Neural cell (in vitro differentiated cells): ENCODE measurements at regions not wholly inside any gene's neighbourhood (a gene's known extent, or its start where the extent isn't known, plus 50 kb on each side); places are given as distances from the start of the nearest gene placed in this dataset.

Experiments
- H2AFZ ChIP-seq: fragments of 200-600, 300-800 bp; sonication (generic), shearing (Covaris generic); 2 replicates; pipeline ENCODE4 v1.6.0; 2014; ENCODE audit warnings: low read depth, mild to moderate bottlenecking, antibody characterized with exemption, low read length, moderate library complexity
- H3F3A ChIP-seq: fragments of 200-600 bp; shearing (Covaris generic); 2 replicates; pipeline ENCODE4 v1.6.1; 2016; ENCODE audit warnings: mild to moderate bottlenecking, moderate library complexity, mixed read lengths, antibody characterized with exemption, low read length; ENCODE audit not compliant: insufficient read depth, poor library complexity, severe bottlenecking
- H3K27ac ChIP-seq: fragments of 200-600, 300-800 bp; sonication (generic), shearing (Covaris generic); 2 replicates; pipeline ENCODE4 v1.5.1; 2014; ENCODE audit warnings: mild to moderate bottlenecking, low read length, moderate library complexity
- H3K27me3 ChIP-seq: fragments of 300-800, 200-600 bp; sonication (generic), shearing (Covaris generic); 2 replicates; pipeline ENCODE4 v1.6.0; 2014; ENCODE audit warnings: mild to moderate bottlenecking, low read depth, low read length, moderate library complexity; ENCODE audit not compliant: insufficient read depth
- H3K36me3 ChIP-seq: fragments of 300-800, 200-600 bp; sonication (generic), shearing (Covaris generic); 2 replicates; pipeline ENCODE4 v1.5.1; 2014; ENCODE audit warnings: mild to moderate bottlenecking, antibody characterized with exemption, low read length, moderate library complexity; ENCODE audit not compliant: insufficient read depth
- H3K4me2 ChIP-seq: fragments of 300-800, 200-600 bp; sonication (generic), shearing (Covaris generic); 2 replicates; pipeline ENCODE4 v1.6.0; 2014; ENCODE audit warnings: mild to moderate bottlenecking, low read length
- H3K4me3 ChIP-seq: fragments of 300-800, 200-600 bp; sonication (generic), shearing (Covaris generic); 2 replicates; pipeline ENCODE4 v1.5.1; 2014; ENCODE audit warnings: mild to moderate bottlenecking, low read length, moderate library complexity
- H3K79me2 ChIP-seq: fragments of 200-600 bp; shearing (Covaris generic); replicated peaks from 2 replicates; pipeline ENCODE4 v1.6.0; 2014; ENCODE audit warnings: mild to moderate bottlenecking, low read length, moderate library complexity; ENCODE audit not compliant: insufficient read depth
- H3K9ac ChIP-seq: fragments of 300-800, 200-600 bp; sonication (generic), shearing (Covaris generic); 2 replicates; pipeline ENCODE4 v1.6.1; 2016; ENCODE audit warnings: mild to moderate bottlenecking, low read length, mixed read lengths
- H3K9me2 ChIP-seq: fragments of 200-600 bp; shearing (Covaris generic); 2 replicates; pipeline ENCODE4 v1.6.1; 2016; ENCODE audit warnings: mild to moderate bottlenecking, low read length, mixed read lengths; ENCODE audit not compliant: insufficient read depth
- H3K9me3 ChIP-seq: fragments of 200-600, 300-800 bp; sonication (generic), shearing (Covaris generic); 2 replicates; pipeline ENCODE4 v1.6.1; 2016; ENCODE audit warnings: mild to moderate bottlenecking, mixed run types, low read length, moderate library complexity, mixed read lengths
- H4K20me1 ChIP-seq: fragments of 200-600 bp; shearing (Covaris generic); 2 replicates; pipeline ENCODE4 v1.6.1; 2016; ENCODE audit warnings: mild to moderate bottlenecking, mixed run types; ENCODE audit not compliant: insufficient read depth
- EP300 ChIP-seq: fragments of 450-650 bp; conservative IDR thresholded peaks from 2 replicates; pipeline ENCODE4 v1.6.1; 2014; ENCODE audit warnings: antibody characterized with exemption, mild to moderate bottlenecking, moderate library complexity; ENCODE audit not compliant: poor library complexity, severe bottlenecking
- EZH2 ChIP-seq: fragments of 200-600, 300-800 bp; shearing (Covaris generic), sonication (generic); IDR thresholded peaks from 2 replicates; pipeline ENCODE4 v1.6.1; 2014; ENCODE audit warnings: antibody characterized with exemption, low read length, borderline replicate concordance, mild to moderate bottlenecking; ENCODE audit not compliant: insufficient read depth, poor library complexity, severe bottlenecking
- MXI1 ChIP-seq: fragments of 450-650 bp; conservative IDR thresholded peaks from 2 replicates; pipeline ENCODE4 v1.6.1; 2014; ENCODE audit warnings: antibody characterized with exemption, mild to moderate bottlenecking; ENCODE audit not compliant: poor library complexity, severe bottlenecking
- POLR2AphosphoS5 ChIP-seq: IDR thresholded peaks from 2 replicates; pipeline ENCODE4 v1.6.1; 2012
- RAD21 ChIP-seq: fragments of 450-650 bp; conservative IDR thresholded peaks from 2 replicates; pipeline ENCODE4 v1.6.1; 2014; ENCODE audit warnings: antibody characterized with exemption, mild to moderate bottlenecking, moderate library complexity
- SMC3 ChIP-seq: fragments of 450-650 bp; conservative IDR thresholded peaks from 2 replicates; pipeline ENCODE4 v1.6.1; 2014; ENCODE audit warnings: antibody characterized with exemption, mild to moderate bottlenecking, moderate library complexity; ENCODE audit not compliant: poor library complexity
- TAF1 ChIP-seq: IDR thresholded peaks from 2 replicates; pipeline ENCODE4 v1.6.1; 2012; ENCODE audit warnings: low read depth
- TF ChIP-seq, protein P1 (sequence below): fragments of 450-650 bp; IDR thresholded peaks from 2 replicates; pipeline ENCODE4 v1.5.1; 2014; ENCODE audit warnings: antibody characterized with exemption, mild to moderate bottlenecking, moderate library complexity; ENCODE audit not compliant: poor library complexity, severe bottlenecking
- TF ChIP-seq, protein P2 (sequence below): IDR thresholded peaks from 2 replicates; pipeline ENCODE4 v1.6.1; 2012; ENCODE audit warnings: borderline replicate concordance

DNA sequence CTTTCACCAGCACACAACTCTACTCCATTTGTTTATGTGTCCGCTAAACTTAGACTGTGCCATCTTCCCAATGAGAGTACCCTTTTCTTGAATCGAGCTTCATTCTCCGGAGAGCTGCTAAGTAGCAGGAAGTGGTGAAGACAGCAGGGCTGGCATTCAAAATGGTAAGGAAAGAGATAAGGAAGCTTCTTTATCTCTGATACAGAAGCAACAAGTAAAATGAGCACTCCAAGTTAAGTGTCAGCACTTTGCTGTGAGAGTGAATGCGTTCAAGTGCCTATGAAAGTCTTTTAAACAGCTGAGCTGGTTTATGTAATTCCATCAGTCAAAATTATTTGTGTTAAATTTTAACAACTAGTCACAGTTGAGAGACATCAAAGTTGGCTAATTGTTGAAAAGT, 386.8 kb upstream of the PTPRD start:
- no peaks in the 10 kb centered on the region for H3K79me2 ChIP-seq
- no peaks in the 10 kb centered on the region for H3K9me2 ChIP-seq
- H3K36me3 ChIP-seq, result no peaks in the 10 kb centered on the region
- H3K9me3 ChIP-seq, result no peaks in the 10 kb centered on the region
- H3K4me3 ChIP-seq, result no peak overlapping the region
- H3K9ac ChIP-seq, result no peak overlapping the region
- no peaks in the 10 kb centered on the region for H4K20me1 ChIP-seq
- no peak overlapping the region for H2AFZ ChIP-seq
- H3K27me3 ChIP-seq, result no peaks in the 10 kb centered on the region
- no peak overlapping the region for H3K27ac ChIP-seq
- TF ChIP-seq RAD21 (no peak), POLR2AphosphoS5 (no peak), TAF1 (no peak), EP300 (no peak), SMC3 (no peak), MXI1 (no peak), EZH2 (no peak)
- TF ChIP-seq, protein P1, sequence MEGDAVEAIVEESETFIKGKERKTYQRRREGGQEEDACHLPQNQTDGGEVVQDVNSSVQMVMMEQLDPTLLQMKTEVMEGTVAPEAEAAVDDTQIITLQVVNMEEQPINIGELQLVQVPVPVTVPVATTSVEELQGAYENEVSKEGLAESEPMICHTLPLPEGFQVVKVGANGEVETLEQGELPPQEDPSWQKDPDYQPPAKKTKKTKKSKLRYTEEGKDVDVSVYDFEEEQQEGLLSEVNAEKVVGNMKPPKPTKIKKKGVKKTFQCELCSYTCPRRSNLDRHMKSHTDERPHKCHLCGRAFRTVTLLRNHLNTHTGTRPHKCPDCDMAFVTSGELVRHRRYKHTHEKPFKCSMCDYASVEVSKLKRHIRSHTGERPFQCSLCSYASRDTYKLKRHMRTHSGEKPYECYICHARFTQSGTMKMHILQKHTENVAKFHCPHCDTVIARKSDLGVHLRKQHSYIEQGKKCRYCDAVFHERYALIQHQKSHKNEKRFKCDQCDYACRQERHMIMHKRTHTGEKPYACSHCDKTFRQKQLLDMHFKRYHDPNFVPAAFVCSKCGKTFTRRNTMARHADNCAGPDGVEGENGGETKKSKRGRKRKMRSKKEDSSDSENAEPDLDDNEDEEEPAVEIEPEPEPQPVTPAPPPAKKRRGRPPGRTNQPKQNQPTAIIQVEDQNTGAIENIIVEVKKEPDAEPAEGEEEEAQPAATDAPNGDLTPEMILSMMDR, result no peak
- TF ChIP-seq, protein P2, sequence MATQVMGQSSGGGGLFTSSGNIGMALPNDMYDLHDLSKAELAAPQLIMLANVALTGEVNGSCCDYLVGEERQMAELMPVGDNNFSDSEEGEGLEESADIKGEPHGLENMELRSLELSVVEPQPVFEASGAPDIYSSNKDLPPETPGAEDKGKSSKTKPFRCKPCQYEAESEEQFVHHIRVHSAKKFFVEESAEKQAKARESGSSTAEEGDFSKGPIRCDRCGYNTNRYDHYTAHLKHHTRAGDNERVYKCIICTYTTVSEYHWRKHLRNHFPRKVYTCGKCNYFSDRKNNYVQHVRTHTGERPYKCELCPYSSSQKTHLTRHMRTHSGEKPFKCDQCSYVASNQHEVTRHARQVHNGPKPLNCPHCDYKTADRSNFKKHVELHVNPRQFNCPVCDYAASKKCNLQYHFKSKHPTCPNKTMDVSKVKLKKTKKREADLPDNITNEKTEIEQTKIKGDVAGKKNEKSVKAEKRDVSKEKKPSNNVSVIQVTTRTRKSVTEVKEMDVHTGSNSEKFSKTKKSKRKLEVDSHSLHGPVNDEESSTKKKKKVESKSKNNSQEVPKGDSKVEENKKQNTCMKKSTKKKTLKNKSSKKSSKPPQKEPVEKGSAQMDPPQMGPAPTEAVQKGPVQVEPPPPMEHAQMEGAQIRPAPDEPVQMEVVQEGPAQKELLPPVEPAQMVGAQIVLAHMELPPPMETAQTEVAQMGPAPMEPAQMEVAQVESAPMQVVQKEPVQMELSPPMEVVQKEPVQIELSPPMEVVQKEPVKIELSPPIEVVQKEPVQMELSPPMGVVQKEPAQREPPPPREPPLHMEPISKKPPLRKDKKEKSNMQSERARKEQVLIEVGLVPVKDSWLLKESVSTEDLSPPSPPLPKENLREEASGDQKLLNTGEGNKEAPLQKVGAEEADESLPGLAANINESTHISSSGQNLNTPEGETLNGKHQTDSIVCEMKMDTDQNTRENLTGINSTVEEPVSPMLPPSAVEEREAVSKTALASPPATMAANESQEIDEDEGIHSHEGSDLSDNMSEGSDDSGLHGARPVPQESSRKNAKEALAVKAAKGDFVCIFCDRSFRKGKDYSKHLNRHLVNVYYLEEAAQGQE, result no peak
- no peak overlapping the region for H3K4me2 ChIP-seq
- H3F3A ChIP-seq, result no peaks in the 10 kb centered on the region

DNA sequence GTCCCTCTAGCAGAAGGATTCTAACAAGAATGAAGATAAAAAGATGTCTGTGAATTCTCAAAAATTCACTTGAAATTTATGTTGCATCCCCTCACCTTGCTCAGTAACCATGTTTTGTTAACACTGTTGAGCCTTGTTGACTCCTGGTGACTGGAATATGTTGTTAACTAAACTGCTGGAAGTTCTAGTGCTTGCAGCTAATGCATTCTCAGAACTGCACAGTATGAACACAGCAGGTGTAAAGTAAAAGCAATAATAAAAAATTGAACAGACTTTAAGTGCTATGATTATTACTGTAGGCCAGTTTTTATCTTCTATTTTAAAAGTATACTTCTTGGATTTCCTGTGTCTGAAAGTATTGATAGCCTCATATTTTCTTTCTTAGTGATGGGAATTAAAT, 388.7 kb upstream of the PTPRD start:
- no peaks in the 10 kb centered on the region for H3K79me2 ChIP-seq
- no peak overlapping the region for H3K27ac ChIP-seq
- TF ChIP-seq POLR2AphosphoS5 (peak; percentile 69), TAF1 (no peak)
- H3K9me3 ChIP-seq, result no peaks in the 10 kb centered on the region
- H3K9me2 ChIP-seq, result no peaks in the 10 kb centered on the region
- H3K27me3 ChIP-seq, result no peaks in the 10 kb centered on the region
- no peaks in the 10 kb centered on the region for H3K36me3 ChIP-seq
- no peaks in the 10 kb centered on the region for H3F3A ChIP-seq
- H3K4me2 ChIP-seq, result no peak overlapping the region
- H3K9ac ChIP-seq, result no peak overlapping the region
- H3K4me3 ChIP-seq, result no peak overlapping the region
- no peaks in the 10 kb centered on the region for H4K20me1 ChIP-seq
- no peak overlapping the region for H2AFZ ChIP-seq

DNA sequence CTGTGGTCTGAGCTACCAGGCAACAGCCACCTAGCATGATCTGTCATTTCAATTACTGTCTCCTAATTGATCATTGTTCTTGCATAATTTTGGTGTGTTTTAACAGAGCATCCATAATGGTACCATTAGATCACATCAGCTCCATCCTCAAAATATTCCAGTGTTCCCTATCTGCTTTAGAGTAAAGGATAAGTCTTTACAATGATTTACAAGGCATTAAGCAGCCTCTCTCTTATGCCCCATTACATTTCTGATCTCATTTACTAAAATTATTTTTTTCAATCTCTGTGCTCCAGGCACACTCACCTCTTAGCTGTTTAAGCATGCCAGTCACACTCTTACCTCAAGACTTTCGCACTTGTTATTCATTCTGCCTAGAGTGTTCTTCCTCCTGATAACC, 389.9 kb upstream of the PTPRD start:
- H3K9me2 ChIP-seq, result no peaks in the 10 kb centered on the region
- no peaks in the 10 kb centered on the region for H3K36me3 ChIP-seq
- no peaks in the 10 kb centered on the region for H3F3A ChIP-seq
- H3K9ac ChIP-seq, result no peak overlapping the region
- H2AFZ ChIP-seq, result no peak overlapping the region
- H3K9me3 ChIP-seq, result no peaks in the 10 kb centered on the region
- H3K27ac ChIP-seq, result no peak overlapping the region
- no peaks in the 10 kb centered on the region for H3K79me2 ChIP-seq
- H3K4me3 ChIP-seq, result no peak overlapping the region
- no peak for TF ChIP-seq RAD21
- TF ChIP-seq MXI1, result no peak
- TF ChIP-seq, protein P2, result no peak
- no peak for TF ChIP-seq SMC3
- TF ChIP-seq TAF1, result no peak
- TF ChIP-seq EP300, result no peak
- no peak for TF ChIP-seq POLR2AphosphoS5
- no peak for TF ChIP-seq EZH2
- TF ChIP-seq, protein P1, result no peak
- H4K20me1 ChIP-seq, result no peaks in the 10 kb centered on the region
- no peaks in the 10 kb centered on the region for H3K27me3 ChIP-seq
- no peak overlapping the region for H3K4me2 ChIP-seq
